PC-9 (cell line): ENCODE measurements at regions not wholly inside any gene's neighbourhood (a gene's known extent, or its start where the extent isn't known, plus 50 kb on each side); places are given as distances from the start of the nearest gene placed in this dataset.

Experiments
- BruUV-seq: library from RNA; stranded (reverse); fragments of 400-500 nt; replicated peaks from 2 replicates; lab custom pipeline; 2021; lab: Mats Ljungman, UMichigan
- CTCF ChIA-PET: fragments of 300-600 bp; sonication (Branson Sonifier 250); formaldehyde crosslinking; loops from one replicate; lab custom pipeline; 2022; ENCODE audit warnings: antibody characterized with exemption; lab: Charles Lee
- POLR2A ChIA-PET: fragments of 300-600 bp; sonication (Branson Sonifier 250); formaldehyde crosslinking; loops from one replicate; lab custom pipeline; 2022; ENCODE audit warnings: antibody characterized with exemption; ENCODE audit not compliant: unreplicated experiment; lab: Charles Lee
- DNase-seq, 2 experiments: peaks; one replicate each; pipeline versions ENCODE4 v3.0.0 to v3.0.0-alpha.2; 2015 to 2022; ENCODE audit warnings: mixed read lengths in 1 of 2
- H2AFZ ChIP-seq: fragments of 200-600 bp; sonication (generic); 2 replicates; pipeline ENCODE4 v1.8.1; 2017; ENCODE audit warnings: antibody characterized with exemption
- H3F3A ChIP-seq: fragments of 200-600 bp; sonication (generic); 2 replicates; pipeline ENCODE4 v1.8.1; 2017; ENCODE audit warnings: antibody characterized with exemption, mild to moderate bottlenecking, low read depth; ENCODE audit not compliant: insufficient read depth
- H3K27ac ChIP-seq: fragments of 200-600 bp; sonication (generic); 2 replicates; pipeline ENCODE4 v1.6.1; 2016; ENCODE audit warnings: mixed run types
- H3K27me3 ChIP-seq: fragments of 200-600 bp; sonication (generic); 2 replicates; pipeline ENCODE4 v1.6.1; 2016; ENCODE audit warnings: low read depth, mixed run types; ENCODE audit not compliant: insufficient read depth
- H3K36me3 ChIP-seq: fragments of 200-600 bp; sonication (generic); 2 replicates; pipeline ENCODE4 v1.6.1; 2016; ENCODE audit warnings: low read depth, mixed run types
- H3K4me1 ChIP-seq: fragments of 200-600 bp; sonication (generic); replicated peaks from 2 replicates; pipeline ENCODE4 v1.6.1; 2016; ENCODE audit warnings: mixed run types; ENCODE audit not compliant: insufficient read depth
- H3K4me2 ChIP-seq: fragments of 200-600 bp; sonication (generic); 2 replicates; pipeline ENCODE4 v1.6.1; 2017; ENCODE audit warnings: mixed run types
- H3K4me3 ChIP-seq: fragments of 200-600 bp; sonication (generic); 2 replicates; pipeline ENCODE4 v1.6.1; 2016; ENCODE audit warnings: mixed run types
- H3K79me2 ChIP-seq: fragments of 200-600 bp; sonication (generic); 2 replicates; pipeline ENCODE4 v1.6.1; 2017; ENCODE audit warnings: low read depth, mixed run types
- H3K9me2 ChIP-seq: fragments of 200-600 bp; sonication (generic); 2 replicates; pipeline ENCODE4 v1.8.1; 2017; ENCODE audit warnings: mild to moderate bottlenecking; ENCODE audit not compliant: insufficient read depth
- H3K9me3 ChIP-seq: fragments of 200-600 bp; sonication (generic); 2 replicates; pipeline ENCODE4 v1.8.1; 2016; ENCODE audit warnings: low read depth; ENCODE audit not compliant: insufficient read depth
- H4K20me1 ChIP-seq: fragments of 200-600 bp; sonication (generic); 2 replicates; pipeline ENCODE4 v1.8.1; 2017; ENCODE audit not compliant: insufficient read depth
- EZH2 ChIP-seq: fragments of 200-600 bp; sonication (generic); IDR thresholded peaks from 2 replicates; pipeline ENCODE4 v1.8.0; 2017; ENCODE audit warnings: antibody characterized with exemption, low read depth
- intact Hi-C: fragments of 100-400 bp; cut with micrococcal nuclease; formaldehyde crosslinking; loops from one replicate; pipeline ENCODE4 v1.10.0; 2022; ENCODE audit not compliant: unreplicated experiment
- TF ChIP-seq, protein P1 (sequence below): fragments of 200-600 bp; sonication (generic); conservative IDR thresholded peaks from 2 replicates; pipeline ENCODE4 v1.6.1; 2017; ENCODE audit warnings: mixed run types, antibody characterized with exemption, mild to moderate bottlenecking, moderate library complexity

DNA sequence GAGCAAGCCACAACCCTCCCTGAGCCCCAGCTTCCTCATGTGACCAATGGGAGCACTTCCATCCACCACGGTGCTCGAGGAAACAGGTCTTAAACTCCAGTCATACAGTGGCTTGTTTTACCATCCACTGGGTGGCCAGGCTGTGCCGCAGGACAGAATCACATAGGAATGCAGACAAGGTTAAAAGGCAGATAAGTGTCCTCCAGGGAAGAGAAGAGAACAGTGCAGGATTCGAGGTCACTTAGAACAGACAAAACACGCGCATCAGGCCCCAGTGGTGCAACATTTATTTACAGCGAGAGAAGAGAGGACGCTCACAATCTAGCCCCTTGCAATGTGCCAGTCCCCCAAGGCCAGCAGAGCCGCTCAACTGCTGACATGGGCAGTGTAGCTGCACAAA, 92.8 kb downstream of the TMEM130 start:
- intact Hi-C loops = no loop called here
- TF ChIP-seq, protein P1, sequence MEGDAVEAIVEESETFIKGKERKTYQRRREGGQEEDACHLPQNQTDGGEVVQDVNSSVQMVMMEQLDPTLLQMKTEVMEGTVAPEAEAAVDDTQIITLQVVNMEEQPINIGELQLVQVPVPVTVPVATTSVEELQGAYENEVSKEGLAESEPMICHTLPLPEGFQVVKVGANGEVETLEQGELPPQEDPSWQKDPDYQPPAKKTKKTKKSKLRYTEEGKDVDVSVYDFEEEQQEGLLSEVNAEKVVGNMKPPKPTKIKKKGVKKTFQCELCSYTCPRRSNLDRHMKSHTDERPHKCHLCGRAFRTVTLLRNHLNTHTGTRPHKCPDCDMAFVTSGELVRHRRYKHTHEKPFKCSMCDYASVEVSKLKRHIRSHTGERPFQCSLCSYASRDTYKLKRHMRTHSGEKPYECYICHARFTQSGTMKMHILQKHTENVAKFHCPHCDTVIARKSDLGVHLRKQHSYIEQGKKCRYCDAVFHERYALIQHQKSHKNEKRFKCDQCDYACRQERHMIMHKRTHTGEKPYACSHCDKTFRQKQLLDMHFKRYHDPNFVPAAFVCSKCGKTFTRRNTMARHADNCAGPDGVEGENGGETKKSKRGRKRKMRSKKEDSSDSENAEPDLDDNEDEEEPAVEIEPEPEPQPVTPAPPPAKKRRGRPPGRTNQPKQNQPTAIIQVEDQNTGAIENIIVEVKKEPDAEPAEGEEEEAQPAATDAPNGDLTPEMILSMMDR = no peak
- no peak for TF ChIP-seq EZH2
- no peaks in the 10 kb centered on the region for H3K27me3 ChIP-seq
- H3K36me3 ChIP-seq = no peaks in the 10 kb centered on the region
- no peak overlapping the region for H3K4me3 ChIP-seq
- H2AFZ ChIP-seq = no peak overlapping the region
- H3K9me2 ChIP-seq = no peaks in the 10 kb centered on the region
- peaks cover 14% of the 10 kb centered on the region for H3K4me1 ChIP-seq
- no peaks in the 10 kb centered on the region for H4K20me1 ChIP-seq
- ChIA-PET CTCF (interaction anchor here (0.6 kb wide), 1 partner anchor 52 kb away, joined by 5 read pairs; no protein-coding TSS in a partner anchor), POLR2A (no interaction called here)
- H3K4me2 ChIP-seq = no peak overlapping the region
- peaks cover 3% of the 10 kb centered on the region; the same call in 1 of the 2 replicates for H3F3A ChIP-seq
- no peaks in the 10 kb centered on the region for H3K9me3 ChIP-seq
- H3K27ac ChIP-seq = no peak overlapping the region
- no TSS peak for BruUV-seq
- no peaks in the 10 kb centered on the region for H3K79me2 ChIP-seq
- DNase-seq = no peak

DNA sequence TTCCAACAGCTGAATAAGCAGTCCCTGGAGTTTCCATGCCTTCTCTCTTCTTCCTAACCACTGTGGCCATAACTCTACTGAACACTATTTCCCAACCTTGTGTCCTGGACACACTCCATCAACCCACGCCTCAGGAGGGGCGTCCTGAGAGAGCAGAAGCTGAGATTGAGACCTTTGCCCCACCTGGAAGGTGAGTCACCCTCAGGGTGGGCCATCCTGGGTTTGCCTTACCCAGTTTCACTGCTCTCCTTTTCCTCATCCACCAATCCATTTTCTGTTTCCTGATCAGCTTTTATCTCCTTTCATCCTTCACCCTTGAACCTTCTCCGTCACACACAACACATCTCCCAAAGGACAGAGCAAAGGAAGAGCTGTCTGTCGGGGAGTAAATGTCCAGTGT, 91.4 kb downstream of the TMEM130 start:
- POLR2A ChIA-PET = no interaction called here
- H2AFZ ChIP-seq = no peak overlapping the region
- H3F3A ChIP-seq = peaks cover 6% of the 10 kb centered on the region; the same call in 1 of the 2 replicates
- no peaks in the 10 kb centered on the region for H3K9me3 ChIP-seq
- no peak for DNase-seq
- no peaks in the 10 kb centered on the region for H3K36me3 ChIP-seq
- H3K4me3 ChIP-seq = no peak overlapping the region
- H3K27me3 ChIP-seq = no peaks in the 10 kb centered on the region
- no peaks in the 10 kb centered on the region for H3K9me2 ChIP-seq
- CTCF ChIA-PET = interaction anchor here (0.6 to 0.8 kb wide), 2 partner anchors 9 to 38 kb away, joined by 5 read pairs; no protein-coding TSS in a partner anchor
- H3K4me2 ChIP-seq = no peak overlapping the region
- no peaks in the 10 kb centered on the region for H4K20me1 ChIP-seq
- H3K27ac ChIP-seq = no peak overlapping the region
- no peaks in the 10 kb centered on the region for H3K79me2 ChIP-seq
- H3K4me1 ChIP-seq = peaks cover 17% of the 10 kb centered on the region
- intact Hi-C loops = no loop called here
- TF ChIP-seq EZH2 = no peak
- TF ChIP-seq, protein P1 = no peak
- BruUV-seq = no TSS peak

DNA sequence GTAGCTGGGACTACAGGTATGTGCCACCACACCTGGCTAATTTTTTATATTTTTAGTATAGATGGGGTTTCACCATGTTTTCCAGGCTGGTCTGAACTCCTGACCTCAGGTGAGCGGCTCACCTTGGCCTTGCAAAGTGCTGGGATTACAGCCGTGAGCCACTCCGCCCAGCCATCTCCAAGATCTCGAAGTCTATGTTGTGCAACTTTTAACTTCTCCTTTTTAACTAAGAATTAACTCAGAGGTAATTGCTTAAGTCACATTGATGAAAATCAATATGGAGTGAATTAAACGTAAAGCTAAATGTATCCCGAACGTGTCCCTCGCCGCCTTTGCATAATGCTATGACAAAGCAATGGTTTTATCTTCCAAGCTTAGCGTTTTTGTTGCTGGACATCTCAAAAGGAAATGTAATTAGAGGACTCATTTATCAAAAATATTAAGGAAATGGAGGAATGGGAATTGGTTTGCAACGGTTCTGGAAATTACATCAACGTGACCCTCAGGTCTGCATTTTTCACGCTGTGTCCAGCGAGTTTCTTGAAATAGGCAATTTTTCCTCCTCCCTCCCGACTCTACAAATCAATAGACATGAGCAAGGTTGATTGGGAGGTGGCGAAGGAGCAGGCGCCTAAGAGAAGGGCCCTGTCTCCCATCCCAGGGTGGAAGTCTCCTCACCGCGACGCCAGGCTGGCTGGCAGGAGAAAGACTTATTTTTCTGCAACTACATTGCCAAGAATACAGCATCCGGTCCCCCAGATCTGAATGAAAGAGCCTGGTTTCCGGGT, 89.8 kb downstream of the TMEM130 start:
- TF ChIP-seq, protein P1 = no peak
- no peak for TF ChIP-seq EZH2
- Histone ChIP-seq H3K4me3 (no peak overlapping the region), H3K4me2 (no peak overlapping the region), H3K9me2 (no peaks in the 10 kb centered on the region), H4K20me1 (no peaks in the 10 kb centered on the region), H3K4me1 (peaks cover 17% of the 10 kb centered on the region), H3F3A (peaks cover 6% of the 10 kb centered on the region; the same call in 1 of the 2 replicates), H3K27ac (no peak overlapping the region), H2AFZ (no peak overlapping the region), H3K27me3 (no peaks in the 10 kb centered on the region), H3K9me3 (no peaks in the 10 kb centered on the region), H3K79me2 (no peaks in the 10 kb centered on the region), H3K36me3 (no peaks in the 10 kb centered on the region)
- DNase-seq = no peak
- intact Hi-C loops = loop anchor here (2.0 kb wide), 1 partner anchor 17 kb away; no protein-coding TSS in a partner anchor
- ChIA-PET POLR2A (no interaction called here), CTCF (no interaction called here)
- no TSS peak for BruUV-seq
